Spleen (tissue), 7 donors: ENCODE measurements at regions not wholly inside any gene's neighbourhood (a gene's known extent, or its start where the extent isn't known, plus 50 kb on each side); places are given as distances from the start of the nearest gene placed in this dataset.

Source experiments
- CTCF ChIP-seq, 11 experiments: fragments of 200-600 bp in 7 of 11; fragments of 450-650 bp in 4 of 11; sonication (generic) in 4 of 11; IDR thresholded peaks in 8 of 11; conservative IDR thresholded peaks in 3 of 11; 1 replicate in 7 of 11; 2 replicates in 4 of 11; pipeline versions ENCODE4 v1.4.0 to v1.8.0; 2016 to 2021; ENCODE audit warnings: antibody characterized with exemption in 11 of 11, inconsistent platforms in 4 of 11, mild to moderate bottlenecking in 1 of 11
- POLR2A ChIP-seq, 3 donors: fragments of 450-650 bp; IDR thresholded peaks; one replicate each; pipeline ENCODE4 v1.5.1; 2017; ENCODE audit warnings: antibody characterized with exemption in 3 of 3, mild to moderate bottlenecking in 1 of 3
- POLR2AphosphoS5 ChIP-seq, 3 donors: sonication (generic); formaldehyde crosslinking; IDR thresholded peaks; one replicate each; pipeline ENCODE4 v1.5.1; 2017; ENCODE audit warnings: antibody characterized with exemption in 3 of 3
- donor health status: DM: no; HTN: no; CAD: no; lungs with moderate emphysema.
- donor health status: DM: no; HTN: no; CAD: no.
- donor health status: DM: no; HTN: no; CAD: no.

- TF ChIP-seq CTCF (IDR thresholded peaks at IDR 0.05 in 8 of 11, conservative IDR thresholded peaks at IDR 0.05 in 3 of 11) = no peak
- no peak for TF ChIP-seq POLR2AphosphoS5 (IDR thresholded peaks at IDR 0.05)
- TF ChIP-seq POLR2A (IDR thresholded peaks at IDR 0.05) = no peak
Observed at GRCh38 chr1:36687312-36687711, 204.6 kb upstream of the CSF3R start.
